PC-9 (cell line): ENCODE measurements at regions not wholly inside any gene's neighbourhood (a gene's known extent, or its start where the extent isn't known, plus 50 kb on each side); places are given as distances from the start of the nearest gene placed in this dataset.
"Not testable (repeated sequence)": the region's sequence is repeated elsewhere in the genome, so short reads cannot be mapped to it uniquely, and the experiment has no call there.

Experiments used
- BruUV-seq: library from RNA; stranded (reverse); fragments of 400-500 nt; replicated peaks from 2 replicates; lab custom pipeline; 2021; lab: Mats Ljungman, UMichigan
- CTCF ChIA-PET: fragments of 300-600 bp; sonication (Branson Sonifier 250); formaldehyde crosslinking; loops from one replicate; lab custom pipeline; 2022; ENCODE audit warnings: antibody characterized with exemption; lab: Charles Lee
- POLR2A ChIA-PET: fragments of 300-600 bp; sonication (Branson Sonifier 250); formaldehyde crosslinking; loops from one replicate; lab custom pipeline; 2022; ENCODE audit warnings: antibody characterized with exemption; ENCODE audit not compliant: unreplicated experiment; lab: Charles Lee
- DNase-seq, 2 experiments: peaks; one replicate each; pipeline versions ENCODE4 v3.0.0 to v3.0.0-alpha.2; 2015 to 2022; ENCODE audit warnings: mixed read lengths in 1 of 2
- H2AFZ ChIP-seq: fragments of 200-600 bp; sonication (generic); 2 replicates; pipeline ENCODE4 v1.8.1; 2017; ENCODE audit warnings: antibody characterized with exemption
- H3F3A ChIP-seq: fragments of 200-600 bp; sonication (generic); 2 replicates; pipeline ENCODE4 v1.8.1; 2017; ENCODE audit warnings: antibody characterized with exemption, mild to moderate bottlenecking, low read depth; ENCODE audit not compliant: insufficient read depth
- H3K27ac ChIP-seq: fragments of 200-600 bp; sonication (generic); 2 replicates; pipeline ENCODE4 v1.6.1; 2016; ENCODE audit warnings: mixed run types
- H3K27me3 ChIP-seq: fragments of 200-600 bp; sonication (generic); 2 replicates; pipeline ENCODE4 v1.6.1; 2016; ENCODE audit warnings: low read depth, mixed run types; ENCODE audit not compliant: insufficient read depth
- H3K36me3 ChIP-seq: fragments of 200-600 bp; sonication (generic); 2 replicates; pipeline ENCODE4 v1.6.1; 2016; ENCODE audit warnings: low read depth, mixed run types
- H3K4me1 ChIP-seq: fragments of 200-600 bp; sonication (generic); replicated peaks from 2 replicates; pipeline ENCODE4 v1.6.1; 2016; ENCODE audit warnings: mixed run types; ENCODE audit not compliant: insufficient read depth
- H3K4me2 ChIP-seq: fragments of 200-600 bp; sonication (generic); 2 replicates; pipeline ENCODE4 v1.6.1; 2017; ENCODE audit warnings: mixed run types
- H3K4me3 ChIP-seq: fragments of 200-600 bp; sonication (generic); 2 replicates; pipeline ENCODE4 v1.6.1; 2016; ENCODE audit warnings: mixed run types
- H3K79me2 ChIP-seq: fragments of 200-600 bp; sonication (generic); 2 replicates; pipeline ENCODE4 v1.6.1; 2017; ENCODE audit warnings: low read depth, mixed run types
- H3K9me2 ChIP-seq: fragments of 200-600 bp; sonication (generic); 2 replicates; pipeline ENCODE4 v1.8.1; 2017; ENCODE audit warnings: mild to moderate bottlenecking; ENCODE audit not compliant: insufficient read depth
- H3K9me3 ChIP-seq: fragments of 200-600 bp; sonication (generic); 2 replicates; pipeline ENCODE4 v1.8.1; 2016; ENCODE audit warnings: low read depth; ENCODE audit not compliant: insufficient read depth
- H4K20me1 ChIP-seq: fragments of 200-600 bp; sonication (generic); 2 replicates; pipeline ENCODE4 v1.8.1; 2017; ENCODE audit not compliant: insufficient read depth
- CTCF ChIP-seq: fragments of 200-600 bp; sonication (generic); conservative IDR thresholded peaks from 2 replicates; pipeline ENCODE4 v1.6.1; 2017; ENCODE audit warnings: mixed run types, antibody characterized with exemption, mild to moderate bottlenecking, moderate library complexity
- EZH2 ChIP-seq: fragments of 200-600 bp; sonication (generic); IDR thresholded peaks from 2 replicates; pipeline ENCODE4 v1.8.0; 2017; ENCODE audit warnings: antibody characterized with exemption, low read depth
- intact Hi-C: fragments of 100-400 bp; cut with micrococcal nuclease; formaldehyde crosslinking; loops from one replicate; pipeline ENCODE4 v1.10.0; 2022; ENCODE audit not compliant: unreplicated experiment

- Histone ChIP-seq H3F3A (no peaks in the 10 kb centered on the region), H3K4me1 (no peaks in the 10 kb centered on the region), H3K4me2 (no peak overlapping the region), H3K4me3 (no peak overlapping the region), H2AFZ (no peak overlapping the region), H3K9me3 (no peaks in the 10 kb centered on the region), H3K27ac (no peak overlapping the region), H3K79me2 (no peaks in the 10 kb centered on the region), H3K27me3 (no peaks in the 10 kb centered on the region), H4K20me1 (no peaks in the 10 kb centered on the region), H3K36me3 (no peaks in the 10 kb centered on the region), H3K9me2 (no peaks in the 10 kb centered on the region)
- CTCF ChIA-PET, result no interaction called here
- TF ChIP-seq CTCF, result no peak
- no peak for TF ChIP-seq EZH2
- BruUV-seq, result no TSS peak
- no peak for DNase-seq
- intact Hi-C loops, result no loop called here
- POLR2A ChIA-PET, result no interaction called here
These were observed 215.8 kb downstream of the UTRN start for GRCh38 chr6:144500892-144501291.

- H3K4me1 ChIP-seq, result not testable (repeated sequence)
- CTCF ChIA-PET, result interaction anchor here (0.6 kb wide), 1 partner anchor 19 kb away, joined by 3 read pairs; no protein-coding TSS in a partner anchor
- POLR2A ChIA-PET, result interaction anchor here (0.7 kb wide), 1 partner anchor 427 kb away, joined by 11 read pairs; no protein-coding TSS in a partner anchor
These were observed 220.1 kb downstream of the UTRN start for GRCh38 chr6:144505214-144505613.

GRCh38 chr6:144506051-144506450 lies 220.9 kb downstream of the UTRN start:
- ChIA-PET POLR2A (interaction anchor here (0.7 kb wide), 1 partner anchor 428 kb away, joined by 11 read pairs; no protein-coding TSS in a partner anchor), CTCF (interaction anchor here (0.6 kb wide), 1 partner anchor 18 kb away, joined by 3 read pairs; no protein-coding TSS in a partner anchor)
- H4K20me1 ChIP-seq, H3K79me2 ChIP-seq, H3K4me3 ChIP-seq, H3K4me1 ChIP-seq, H3K4me2 ChIP-seq, H3K27me3 ChIP-seq, H3K27ac ChIP-seq, H3K36me3 ChIP-seq, H2AFZ ChIP-seq, H3K9me2 ChIP-seq, DNase-seq, BruUV-seq, H3F3A ChIP-seq, H3K9me3 ChIP-seq, intact Hi-C loops: not testable (repeated sequence)

More at GRCh38 chr6:144505214-144505613, 220.1 kb downstream of the UTRN start:
- H3K9me2 ChIP-seq, intact Hi-C loops, H3K9me3 ChIP-seq, H3K79me2 ChIP-seq, H3K27ac ChIP-seq, H3F3A ChIP-seq, BruUV-seq, DNase-seq, H3K27me3 ChIP-seq, H4K20me1 ChIP-seq, H2AFZ ChIP-seq, H3K4me3 ChIP-seq, H3K4me2 ChIP-seq, H3K36me3 ChIP-seq: not testable (repeated sequence)

GRCh38 chr6:144507772-144508312 lies 222.7 kb downstream of the UTRN start:
- CTCF ChIA-PET, POLR2A ChIA-PET: not testable (repeated sequence)

More at GRCh38 chr6:144507772-144508312, 222.7 kb downstream of the UTRN start:
- H4K20me1 ChIP-seq, H3K4me3 ChIP-seq, DNase-seq, H2AFZ ChIP-seq, H3K36me3 ChIP-seq, BruUV-seq, H3F3A ChIP-seq, H3K9me2 ChIP-seq, H3K9me3 ChIP-seq, H3K27ac ChIP-seq, H3K4me1 ChIP-seq, intact Hi-C loops, H3K79me2 ChIP-seq, H3K4me2 ChIP-seq, H3K27me3 ChIP-seq: not testable (repeated sequence)
